ENCODE measurements at regions not wholly inside any gene's neighbourhood (a gene's known extent, or its start where the extent isn't known, plus 50 kb on each side); places are given as distances from the start of the nearest gene placed in this dataset.

GRCh38 chr2:45255563-45255962, 246.3 kb upstream of the SIX2 start:
- DNase-seq (ENCODE audit: low read depth in 2 of 2): no peak

GRCh38 chr2:45254025-45254424, 244.8 kb upstream of the SIX2 start:
- DNase-seq (ENCODE audit: low read depth in 2 of 2): no peak

DNA sequence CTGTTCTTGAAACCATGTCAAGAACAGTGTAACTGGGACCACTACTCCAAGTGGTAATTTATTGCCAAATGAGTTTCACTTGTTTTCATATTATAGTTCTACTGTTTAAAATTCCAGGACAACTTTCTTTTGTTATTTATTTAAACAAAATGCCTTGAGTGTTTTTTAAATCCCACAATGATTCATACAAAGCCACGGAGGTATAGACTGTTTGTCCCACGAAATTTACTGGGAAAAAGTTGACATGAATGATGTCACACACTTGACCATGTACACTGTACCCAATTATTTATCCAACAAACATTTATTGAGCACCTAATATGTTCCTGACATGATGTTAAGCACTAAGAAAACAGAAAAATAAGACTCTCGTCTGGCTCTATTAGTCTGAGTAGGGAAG, 243.9 kb upstream of the SIX2 start:
- DNase-seq (ENCODE audit: low read depth in 2 of 2): no peak

DNA sequence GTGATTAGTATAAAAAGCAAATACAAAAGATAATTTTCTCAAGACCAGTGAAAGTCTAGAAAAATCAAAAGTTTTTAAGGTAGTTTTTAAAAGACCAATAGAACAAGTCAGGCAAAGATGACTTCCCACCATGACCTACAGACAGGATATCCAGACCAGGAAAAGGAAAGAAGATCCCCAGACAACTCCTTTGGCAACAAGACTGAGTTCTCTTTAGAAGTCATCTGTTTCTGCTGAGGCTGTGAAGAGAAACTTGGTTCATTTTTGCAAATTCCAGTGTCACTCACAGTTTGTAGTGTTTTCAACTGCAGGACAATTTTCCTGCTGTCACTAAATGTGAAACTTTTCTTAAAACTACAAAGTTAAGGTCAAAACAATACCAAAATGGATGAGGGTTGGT, 240.9 kb upstream of the SIX2 start:
- no peak for DNase-seq (ENCODE audit: low read depth in 2 of 2)

GRCh38 chr2:45248214-45248613, 239.0 kb upstream of the SIX2 start:
- no peak for DNase-seq (ENCODE audit: low read depth in 2 of 2)

GRCh38 chr2:45244928-45245327, 235.7 kb upstream of the SIX2 start:
- DNase-seq (ENCODE audit: low read depth in 2 of 2): no peak

DNA sequence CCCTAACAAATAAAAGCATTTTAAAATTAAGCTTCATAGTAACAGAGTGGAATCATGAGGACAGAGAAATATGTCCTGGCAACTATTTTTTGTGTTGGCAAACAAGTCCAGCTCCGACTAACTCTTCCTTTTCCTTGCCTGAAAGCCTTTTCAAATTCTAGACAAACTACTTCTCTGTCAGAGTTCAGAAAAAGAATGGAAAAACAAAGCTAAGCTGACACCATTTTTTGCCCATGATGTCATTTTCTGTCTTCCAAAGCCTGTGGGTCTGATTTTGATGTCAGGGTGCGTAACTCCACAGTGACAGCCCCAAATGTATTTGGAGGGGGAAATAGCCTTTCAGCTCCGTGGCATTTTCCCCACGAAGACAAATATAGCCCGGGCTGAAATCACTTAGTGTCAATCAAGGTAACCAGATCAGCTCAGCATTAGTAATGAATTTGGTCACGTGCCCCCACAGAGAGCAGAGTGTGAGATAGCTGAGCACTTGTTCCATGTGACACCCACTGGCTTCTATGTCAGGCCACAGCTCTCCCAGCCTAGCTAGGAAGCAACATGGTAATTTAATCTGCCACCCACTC, 233.0 kb upstream of the SIX2 start:
- DNase-seq (ENCODE audit: low read depth in 2 of 2): peak in 1 of 2 donors; percentile 15

- peak in 1 of 2 donors; percentile 16 for DNase-seq (ENCODE audit: low read depth in 2 of 2)
Observed at GRCh38 chr2:45241061-45241561, 231.9 kb upstream of the SIX2 start.

GRCh38 chr2:45237850-45238542, 228.7 kb upstream of the SIX2 start:
- DNase-seq (ENCODE audit: low read depth in 2 of 2): peak in 1 of 2 donors; percentile 55

GRCh38 chr2:45237128-45237527, 227.9 kb upstream of the SIX2 start:
- no peak for DNase-seq (ENCODE audit: low read depth in 2 of 2)

DNA sequence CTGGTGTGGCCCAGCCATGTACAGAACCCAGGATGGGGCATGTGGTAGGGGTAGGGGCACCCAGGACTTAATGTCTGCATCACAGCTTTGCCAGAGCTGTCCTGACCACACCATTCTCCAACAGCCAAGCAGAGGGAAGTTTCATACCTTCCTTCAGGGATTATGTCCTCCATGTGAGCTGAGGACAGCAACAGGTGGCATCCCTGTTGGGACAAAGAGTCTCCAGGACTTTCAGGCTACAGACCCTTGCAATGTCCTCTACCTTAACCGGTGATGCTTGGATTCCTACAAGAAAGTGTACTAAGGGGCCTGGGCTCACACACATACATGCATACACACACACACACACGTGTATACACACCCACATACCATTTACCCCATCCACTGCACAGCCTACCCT, 227.0 kb upstream of the SIX2 start:
- no peak for DNase-seq (ENCODE audit: low read depth in 2 of 2)

DNA sequence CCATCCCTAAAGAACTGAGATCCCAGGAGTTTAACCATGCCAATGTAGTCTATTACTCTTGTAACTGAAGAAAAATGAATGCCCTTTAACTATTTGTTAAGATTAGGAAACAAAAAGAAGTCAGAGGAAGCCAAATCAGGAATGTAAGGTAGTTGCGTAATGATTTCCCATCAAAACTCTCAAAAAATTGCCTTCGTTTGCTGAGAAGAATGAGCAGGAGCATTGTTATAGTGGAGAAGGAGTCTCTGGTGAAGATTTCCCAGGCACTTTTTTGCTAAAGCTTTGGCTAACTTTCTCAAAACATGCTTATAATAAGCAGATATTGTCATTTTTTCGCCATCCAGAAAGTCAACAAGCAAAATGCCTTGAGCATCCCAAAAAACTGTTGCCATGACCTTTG, 224.0 kb upstream of the SIX2 start:
- no peak for DNase-seq (ENCODE audit: low read depth in 2 of 2)

GRCh38 chr2:45232818-45233217, 223.6 kb upstream of the SIX2 start:
- DNase-seq (ENCODE audit: low read depth in 2 of 2): no peak

DNA sequence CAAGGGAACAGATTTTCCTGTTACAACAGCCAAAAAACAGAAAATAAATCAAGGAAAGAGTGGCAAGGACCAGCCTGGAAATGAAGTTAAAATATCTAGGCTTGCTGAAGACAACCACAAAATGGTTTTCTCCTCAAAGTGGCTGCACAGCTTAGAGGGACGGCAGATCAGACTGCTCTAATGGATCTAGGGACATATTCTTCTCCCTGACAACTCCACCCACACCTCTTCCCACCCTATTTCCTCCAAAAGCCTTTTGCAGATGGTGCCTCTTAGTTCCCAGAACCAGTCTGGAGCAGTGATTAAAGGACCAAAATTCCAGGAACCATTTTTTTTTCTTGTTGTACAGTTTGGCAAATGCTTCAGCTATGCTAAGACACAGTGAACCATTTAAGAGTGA, 220.2 kb upstream of the SIX2 start:
- DNase-seq (ENCODE audit: low read depth in 2 of 2): no peak

GRCh38 chr2:45227347-45227746, 218.1 kb upstream of the SIX2 start:
- DNase-seq (ENCODE audit: low read depth in 2 of 2): no peak

DNA sequence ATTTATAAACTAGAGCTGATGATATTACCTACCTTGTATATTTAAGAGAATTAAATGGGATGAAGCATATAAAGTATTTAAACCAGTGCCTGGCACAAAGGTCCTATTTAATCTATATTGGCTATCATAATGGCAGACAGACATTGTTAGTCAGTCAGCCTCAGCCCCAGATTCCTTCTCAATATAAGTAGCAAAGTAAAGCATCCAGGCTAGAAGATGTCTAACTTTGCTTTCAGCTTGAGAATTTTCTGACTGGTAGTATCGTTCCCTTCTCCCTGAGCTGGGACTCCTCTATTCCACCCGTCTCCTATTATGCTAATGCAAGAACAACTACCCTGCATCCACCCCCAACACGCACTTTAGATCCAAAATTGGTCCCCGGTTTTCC, 215.7 kb upstream of the SIX2 start:
- no peak for DNase-seq (ENCODE audit: low read depth in 2 of 2)

DNA sequence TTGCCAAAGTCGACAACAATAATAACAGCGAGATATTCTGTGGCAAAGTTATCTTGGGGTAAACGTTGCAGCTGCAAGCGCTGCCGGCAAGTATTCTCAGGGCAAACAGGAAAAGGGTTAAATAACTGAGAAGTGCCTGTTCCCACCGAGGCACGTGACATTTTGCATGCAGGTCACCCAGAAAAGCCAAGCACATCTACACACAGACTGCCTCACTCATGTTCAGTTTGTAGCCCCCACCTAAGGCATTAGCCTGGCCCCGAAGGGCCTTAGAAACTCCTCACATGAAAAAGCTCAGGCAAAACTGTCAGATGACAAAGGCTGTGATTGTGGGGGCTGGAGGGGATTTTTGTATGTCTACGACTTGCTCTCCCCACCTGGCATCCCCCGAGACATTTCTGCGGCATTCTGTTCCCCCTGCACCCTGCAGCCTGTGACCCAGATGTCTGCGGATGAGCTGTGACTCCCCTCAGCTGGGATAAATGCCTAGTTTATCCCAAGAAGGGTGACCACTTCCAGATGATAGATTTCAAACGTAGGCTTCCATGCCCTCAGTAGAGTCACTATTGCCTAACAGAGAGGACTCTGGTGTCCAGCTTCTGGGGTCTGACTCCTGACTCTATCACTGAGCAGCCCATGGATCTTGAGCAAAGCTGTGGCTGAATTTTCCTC, 215.2 kb upstream of the SIX2 start:
- no peak for DNase-seq (ENCODE audit: low read depth in 2 of 2)

DNA sequence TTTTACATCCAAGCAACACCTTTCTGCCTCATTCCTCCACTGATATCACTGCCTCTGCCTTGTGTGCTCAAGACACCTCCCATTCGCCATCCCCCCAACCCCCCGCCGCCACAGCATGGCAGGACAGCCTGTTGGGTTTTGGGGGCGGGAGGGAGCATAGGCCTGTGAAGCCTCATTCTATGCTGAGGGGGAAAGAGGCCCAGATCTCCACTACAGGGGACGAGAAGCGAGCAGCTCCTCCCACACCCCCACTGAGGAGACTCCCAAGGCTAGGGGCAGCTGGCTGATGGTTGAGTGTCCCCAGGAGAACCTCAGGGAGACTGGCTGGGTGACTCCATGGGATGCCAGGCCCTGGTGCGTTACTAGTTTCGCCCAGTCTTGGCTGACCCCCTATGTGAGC, 214.3 kb upstream of the SIX2 start:
- no peak for DNase-seq (ENCODE audit: low read depth in 2 of 2)

DNA sequence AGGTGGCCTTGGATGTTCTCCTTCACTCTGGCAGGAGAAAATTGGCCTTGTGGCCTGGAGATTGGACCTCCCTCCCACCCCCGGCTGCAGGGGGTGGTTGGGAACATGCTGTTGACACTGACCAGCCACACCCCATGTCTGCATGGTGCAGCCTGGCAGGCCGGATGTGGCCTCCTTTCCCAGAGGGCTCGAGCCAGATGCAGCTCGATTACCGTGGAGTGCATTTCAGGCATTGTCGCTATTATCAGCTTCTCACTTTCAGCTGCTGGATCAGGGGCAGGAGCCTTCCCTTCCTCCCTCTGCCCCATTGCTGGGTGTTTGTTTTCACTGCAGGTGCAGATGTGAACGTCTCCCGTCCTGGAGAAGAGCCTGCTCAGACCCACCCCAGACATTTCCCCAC, 211.0 kb upstream of the SIX2 start:
- DNase-seq (ENCODE audit: low read depth in 2 of 2): peak in 1 of 2 donors; percentile 12

DNA sequence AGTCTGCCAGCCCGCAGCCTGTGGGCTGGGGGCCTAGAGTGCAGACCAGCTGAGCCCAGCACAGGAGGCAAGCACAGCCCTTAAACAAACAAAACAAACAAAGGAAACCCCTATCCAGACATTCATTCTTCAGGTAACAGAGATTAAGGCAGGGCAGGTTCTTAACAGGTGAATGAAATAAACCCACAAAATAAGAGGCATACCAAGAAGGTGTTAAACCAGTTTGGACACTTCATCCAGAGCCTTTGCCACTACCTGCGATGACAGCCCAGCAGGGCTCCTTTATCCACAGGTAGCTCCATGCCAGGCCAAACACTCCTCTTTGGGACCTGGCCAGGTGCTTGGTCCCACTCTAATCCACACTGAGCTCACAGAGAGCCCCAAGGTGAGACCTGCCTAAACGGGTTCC, 209.7 kb upstream of the SIX2 start:
- DNase-seq (ENCODE audit: low read depth in 2 of 2): no peak

DNA sequence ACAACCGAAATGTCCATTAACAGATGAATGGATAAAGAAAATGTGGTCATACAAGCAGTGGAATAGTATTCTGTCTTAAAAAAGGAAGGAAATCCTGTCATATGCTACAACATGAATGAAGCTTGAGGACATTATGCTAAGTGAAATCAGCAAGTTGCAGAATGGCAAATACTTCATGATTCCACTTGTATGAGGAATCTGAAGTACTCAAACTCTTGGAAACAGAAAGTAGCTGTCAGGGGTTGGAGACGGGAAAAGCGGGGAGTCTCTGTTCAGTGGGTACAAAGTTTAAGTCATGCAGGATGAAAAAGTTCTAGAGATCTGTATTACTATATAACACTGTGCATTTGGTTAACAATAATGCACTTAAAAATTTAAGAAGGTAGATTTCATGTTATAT, 209.0 kb upstream of the SIX2 start:
- DNase-seq (ENCODE audit: low read depth in 2 of 2): no peak

GRCh38 chr2:45216118-45216517, 206.9 kb upstream of the SIX2 start:
- no peak for DNase-seq (ENCODE audit: low read depth in 2 of 2)

DNA sequence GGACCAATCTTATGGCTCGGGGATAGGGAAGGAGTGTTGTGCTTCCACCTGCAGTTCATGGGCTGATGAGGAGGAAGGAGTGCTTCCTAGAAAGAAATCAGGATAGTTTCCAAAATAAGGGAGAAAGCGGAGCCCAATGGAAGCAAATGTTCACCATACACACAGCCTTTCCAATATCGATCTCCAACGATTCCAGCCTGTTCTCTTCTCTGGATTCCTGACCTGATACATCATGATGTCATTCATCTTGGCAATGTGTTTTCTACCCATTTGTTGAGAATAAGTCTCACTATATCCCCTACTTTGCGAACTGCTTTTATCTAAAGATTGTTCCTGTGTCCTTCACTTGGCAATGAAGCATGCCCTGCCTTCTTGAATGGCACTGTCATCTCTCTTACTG, 205.3 kb upstream of the SIX2 start:
- no peak for DNase-seq (ENCODE audit: low read depth in 2 of 2)

All from dermis microvascular lymphatic vessel endothelial cell (primary cell).